ENCODE measurements at regions not wholly inside any gene's neighbourhood (a gene's known extent, or its start where the extent isn't known, plus 50 kb on each side); places are given as distances from the start of the nearest gene placed in this dataset.

DNA sequence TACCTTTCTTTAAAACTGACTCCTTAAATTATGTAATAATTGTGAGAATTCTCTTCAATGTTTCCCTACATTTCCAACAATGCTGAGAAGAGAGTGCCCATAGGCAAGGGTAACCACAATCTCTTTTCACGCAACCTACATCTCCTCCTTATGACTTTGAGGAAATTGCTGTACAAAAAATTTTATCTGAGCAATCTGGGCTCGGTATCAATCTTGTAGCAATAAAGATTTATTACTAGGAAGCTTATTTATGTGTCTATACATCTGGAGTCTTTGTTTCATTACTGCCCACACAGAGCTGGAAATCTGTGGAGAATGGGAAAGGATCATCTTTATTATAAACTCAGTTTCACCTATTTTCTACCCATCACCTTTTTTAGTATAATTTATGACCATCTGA, 913.8 kb upstream of the SORCS1 start:
- no peak overlapping the region for H3K27ac ChIP-seq (ENCODE audit: low read depth, low read length, poor library complexity, severe bottlenecking)
- H3K9me3 ChIP-seq (ENCODE audit: low read length), result no peaks in the 10 kb centered on the region
- H3K4me2 ChIP-seq (ENCODE audit: low read length), result no peak overlapping the region
- no peaks in the 10 kb centered on the region for H3K4me1 ChIP-seq (ENCODE audit: insufficient read depth, low read length, poor library complexity, severe bottlenecking)
- BruUV-seq (replicated peaks), result no TSS peak
- H3K79me2 ChIP-seq (ENCODE audit: insufficient read depth, low read depth, low read length), result no peaks in the 10 kb centered on the region
- H3K4me3 ChIP-seq (ENCODE audit: low read depth, low read length, poor library complexity, severe bottlenecking), result no peak overlapping the region
- no peaks in the 10 kb centered on the region for H3K9me2 ChIP-seq (ENCODE audit: insufficient read depth, low read length)
- DNase-seq (ENCODE audit: low spot score), result no peak
- TF ChIP-seq, protein P1, sequence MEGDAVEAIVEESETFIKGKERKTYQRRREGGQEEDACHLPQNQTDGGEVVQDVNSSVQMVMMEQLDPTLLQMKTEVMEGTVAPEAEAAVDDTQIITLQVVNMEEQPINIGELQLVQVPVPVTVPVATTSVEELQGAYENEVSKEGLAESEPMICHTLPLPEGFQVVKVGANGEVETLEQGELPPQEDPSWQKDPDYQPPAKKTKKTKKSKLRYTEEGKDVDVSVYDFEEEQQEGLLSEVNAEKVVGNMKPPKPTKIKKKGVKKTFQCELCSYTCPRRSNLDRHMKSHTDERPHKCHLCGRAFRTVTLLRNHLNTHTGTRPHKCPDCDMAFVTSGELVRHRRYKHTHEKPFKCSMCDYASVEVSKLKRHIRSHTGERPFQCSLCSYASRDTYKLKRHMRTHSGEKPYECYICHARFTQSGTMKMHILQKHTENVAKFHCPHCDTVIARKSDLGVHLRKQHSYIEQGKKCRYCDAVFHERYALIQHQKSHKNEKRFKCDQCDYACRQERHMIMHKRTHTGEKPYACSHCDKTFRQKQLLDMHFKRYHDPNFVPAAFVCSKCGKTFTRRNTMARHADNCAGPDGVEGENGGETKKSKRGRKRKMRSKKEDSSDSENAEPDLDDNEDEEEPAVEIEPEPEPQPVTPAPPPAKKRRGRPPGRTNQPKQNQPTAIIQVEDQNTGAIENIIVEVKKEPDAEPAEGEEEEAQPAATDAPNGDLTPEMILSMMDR (conservative IDR thresholded peaks at IDR 0.05; ENCODE audit: low read length), result no peak
- TF ChIP-seq EZH2phosphoT487 (IDR thresholded peaks at IDR 0.05; ENCODE audit: borderline replicate concordance, low read depth, low read length), result no peak
- no peaks in the 10 kb centered on the region for H4K20me1 ChIP-seq (ENCODE audit: insufficient read depth, low read length)
- intact Hi-C loops (cut with micrococcal nuclease; ENCODE audit: unreplicated experiment), result no loop called here
- POLR2A ChIA-PET, result interaction anchor here (0.6 to 1.2 kb wide), 2 partner anchors 18 to 35 kb away, joined by 3 to 5 read pairs; no protein-coding TSS in a partner anchor
- no peaks in the 10 kb centered on the region for H3K36me3 ChIP-seq (ENCODE audit: insufficient read depth, low read length)
- no peak overlapping the region for H2AFZ ChIP-seq (ENCODE audit: low read length)
- CTCF ChIA-PET (ENCODE audit: unreplicated experiment), result no interaction called here

DNA sequence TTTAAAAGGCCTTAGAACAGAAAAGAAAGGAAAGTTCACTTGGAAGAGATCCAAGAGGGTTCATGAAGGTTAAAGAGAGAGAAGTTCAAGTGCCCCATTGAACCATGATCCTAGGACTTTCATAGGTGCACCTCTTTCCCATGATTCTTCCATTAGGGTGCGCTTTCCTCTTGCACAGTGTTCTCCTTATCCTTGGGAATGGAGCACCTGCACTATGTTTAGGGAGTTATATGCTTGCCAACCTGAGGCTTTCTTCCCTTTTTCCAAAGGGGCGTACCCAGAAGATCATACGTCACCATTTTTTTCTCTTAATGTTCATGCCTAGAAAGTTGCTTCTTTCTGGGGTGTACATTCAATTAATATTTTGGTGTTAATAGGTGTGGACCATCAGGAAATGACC, 908.0 kb upstream of the SORCS1 start:
- POLR2A ChIA-PET, result no interaction called here
- intact Hi-C loops (cut with micrococcal nuclease; ENCODE audit: unreplicated experiment), result no loop called here
- no peak for DNase-seq (ENCODE audit: low spot score)

DNA sequence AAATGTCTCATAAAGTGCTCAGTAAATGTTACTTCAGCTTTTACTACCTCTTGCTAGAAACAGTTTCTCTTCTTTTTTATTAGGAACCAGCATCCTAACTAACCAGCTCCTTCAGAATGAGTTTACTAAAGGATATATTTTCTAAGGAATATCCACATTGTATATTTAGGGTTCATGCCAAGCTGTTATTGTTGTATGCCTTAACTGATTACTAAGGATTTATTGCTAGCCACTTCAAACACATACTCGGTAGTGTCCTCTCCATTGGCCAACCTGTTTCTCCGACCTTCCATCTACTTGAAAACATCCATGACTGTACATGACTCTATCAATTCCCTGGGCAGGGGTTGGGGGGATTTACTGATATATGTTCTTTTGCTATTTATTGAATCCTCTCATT, 906.3 kb upstream of the SORCS1 start:
- Histone ChIP-seq H3K9me3 (ENCODE audit: low read length) (no peaks in the 10 kb centered on the region), H2AFZ (ENCODE audit: low read length) (no peak overlapping the region), H3K79me2 (ENCODE audit: insufficient read depth, low read depth, low read length) (no peaks in the 10 kb centered on the region), H3K4me1 (ENCODE audit: insufficient read depth, low read length, poor library complexity, severe bottlenecking) (no peaks in the 10 kb centered on the region), H3K4me2 (ENCODE audit: low read length) (no peak overlapping the region), H3K9me2 (ENCODE audit: insufficient read depth, low read length) (no peaks in the 10 kb centered on the region), H4K20me1 (ENCODE audit: insufficient read depth, low read length) (no peaks in the 10 kb centered on the region), H3K27ac (ENCODE audit: low read depth, low read length, poor library complexity, severe bottlenecking) (no peak overlapping the region), H3K36me3 (ENCODE audit: insufficient read depth, low read length) (no peaks in the 10 kb centered on the region), H3K4me3 (ENCODE audit: low read depth, low read length, poor library complexity, severe bottlenecking) (no peak overlapping the region)
- CTCF ChIA-PET (ENCODE audit: unreplicated experiment), result no interaction called here
- no peak for TF ChIP-seq EZH2phosphoT487 (IDR thresholded peaks at IDR 0.05; ENCODE audit: borderline replicate concordance, low read depth, low read length)
- TF ChIP-seq, protein P1 (conservative IDR thresholded peaks at IDR 0.05; ENCODE audit: low read length), result no peak
- BruUV-seq (replicated peaks), result no TSS peak
- POLR2A ChIA-PET, result no interaction called here
- DNase-seq (ENCODE audit: low spot score), result no peak
- intact Hi-C loops (cut with micrococcal nuclease; ENCODE audit: unreplicated experiment), result no loop called here

More for the DNA sequence above, 908.0 kb upstream of the SORCS1 start:
- Histone ChIP-seq H3K4me1 (ENCODE audit: insufficient read depth, low read length, poor library complexity, severe bottlenecking) (no peaks in the 10 kb centered on the region), H3K36me3 (ENCODE audit: insufficient read depth, low read length) (no peaks in the 10 kb centered on the region), H3K27ac (ENCODE audit: low read depth, low read length, poor library complexity, severe bottlenecking) (no peak overlapping the region), H3K4me2 (ENCODE audit: low read length) (no peak overlapping the region), H3K79me2 (ENCODE audit: insufficient read depth, low read depth, low read length) (no peaks in the 10 kb centered on the region), H4K20me1 (ENCODE audit: insufficient read depth, low read length) (no peaks in the 10 kb centered on the region), H3K9me2 (ENCODE audit: insufficient read depth, low read length) (no peaks in the 10 kb centered on the region), H2AFZ (ENCODE audit: low read length) (no peak overlapping the region), H3K9me3 (ENCODE audit: low read length) (no peaks in the 10 kb centered on the region), H3K4me3 (ENCODE audit: low read depth, low read length, poor library complexity, severe bottlenecking) (no peak overlapping the region)
- TF ChIP-seq, protein P1 (conservative IDR thresholded peaks at IDR 0.05; ENCODE audit: low read length), result no peak
- no peak for TF ChIP-seq EZH2phosphoT487 (IDR thresholded peaks at IDR 0.05; ENCODE audit: borderline replicate concordance, low read depth, low read length)
- CTCF ChIA-PET (ENCODE audit: unreplicated experiment), result no interaction called here
- no TSS peak for BruUV-seq (replicated peaks)

All from OCI-LY7 (cell line).